Brain pericyte (primary cell): ENCODE measurements at regions not wholly inside any gene's neighbourhood (a gene's known extent, or its start where the extent isn't known, plus 50 kb on each side); places are given as distances from the start of the nearest gene placed in this dataset.
"Not testable (repeated sequence)": the region's sequence is repeated elsewhere in the genome, so short reads cannot be mapped to it uniquely, and the experiment has no call there.

Experiments
- DNase-seq: peaks from one replicate; pipeline ENCODE4 v3.0.0-alpha.2; 2012; ENCODE audit warnings: low read depth, low spot score

GRCh38 chr9:40907657-40908624 is 220.5 kb downstream of the FOXD4L6 start:
- no peak for DNase-seq

DNA sequence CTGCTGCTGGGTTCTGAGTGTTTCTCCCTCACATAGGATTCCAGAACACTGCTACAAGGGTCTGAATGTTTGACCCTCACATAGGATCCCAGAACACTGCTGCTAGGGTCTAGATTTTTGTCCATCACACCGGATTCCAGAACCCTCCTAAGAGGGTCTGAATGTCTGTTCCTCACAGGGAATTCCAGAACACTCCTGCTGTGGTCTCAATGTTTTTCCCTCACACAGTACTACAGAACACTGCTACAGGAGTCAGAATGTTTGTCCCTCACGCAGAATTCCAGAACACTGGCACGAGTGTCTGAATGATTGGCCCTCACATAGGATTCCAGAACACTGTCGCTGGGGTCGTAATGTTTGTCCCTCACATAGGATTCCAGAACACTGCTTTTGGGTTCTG is 221.6 kb downstream of the FOXD4L6 start:
- DNase-seq: not testable (repeated sequence)

DNA sequence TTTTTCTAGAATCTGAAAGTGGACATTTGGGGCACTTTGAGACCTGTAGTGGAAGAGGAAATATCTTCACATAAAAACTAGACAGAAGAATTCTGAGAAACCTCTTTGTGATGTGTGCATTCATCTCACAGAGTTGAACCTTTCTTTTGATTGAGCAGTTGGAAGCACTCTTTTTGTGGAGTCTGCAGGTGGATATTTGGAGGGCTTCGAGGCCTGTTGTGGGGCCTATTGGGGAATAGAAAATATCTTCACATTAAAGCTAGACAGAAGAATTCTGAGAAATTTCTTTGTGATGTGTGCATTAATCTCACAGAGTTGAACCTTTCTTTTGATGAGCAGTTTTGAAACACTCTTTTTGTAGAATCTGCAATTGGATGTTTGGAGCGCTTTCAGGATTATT is 236.2 kb downstream of the FOXD4L6 start:
- not testable (repeated sequence) for DNase-seq

GRCh38 chr9:40885858-40886257 is 242.6 kb downstream of the FOXD4L6 start:
- not testable (repeated sequence) for DNase-seq

GRCh38 chr9:40884902-40885490 is 243.5 kb downstream of the FOXD4L6 start:
- not testable (repeated sequence) for DNase-seq

GRCh38 chr9:40884072-40884901 is 244.2 kb downstream of the FOXD4L6 start:
- no peak for DNase-seq

DNA sequence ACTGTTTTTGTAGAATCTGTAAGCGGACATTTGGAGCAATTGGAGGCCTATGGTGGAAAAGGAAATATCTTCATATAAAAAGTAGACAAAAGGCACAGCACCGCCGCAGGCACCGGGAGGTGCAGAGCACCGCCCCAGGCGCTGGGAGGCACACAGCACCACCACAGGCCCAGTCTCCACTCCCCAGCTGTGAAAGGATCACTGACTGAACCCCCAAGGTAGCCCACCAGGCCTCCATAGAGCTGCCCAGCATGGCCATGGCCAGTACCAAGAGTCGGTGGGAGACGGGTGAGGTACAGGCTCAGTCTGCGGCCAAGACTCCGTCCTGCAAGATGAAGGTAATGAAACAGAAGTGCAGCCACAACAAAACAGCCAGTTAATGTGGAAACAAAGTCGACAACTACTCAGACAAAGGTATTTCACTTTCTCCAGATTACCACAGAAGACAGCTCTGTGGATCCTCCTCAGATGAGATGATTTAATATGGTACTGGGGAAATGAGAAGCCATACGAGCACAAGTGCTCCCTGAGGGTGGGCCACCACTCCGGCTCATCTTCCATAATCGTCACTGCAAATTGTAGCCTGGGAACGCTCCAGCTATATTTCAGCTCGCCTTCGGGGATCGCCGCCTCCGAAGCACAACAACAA is 244.9 kb downstream of the FOXD4L6 start:
- DNase-seq: not testable (repeated sequence)

- not testable (repeated sequence) for DNase-seq
These were observed 254.7 kb downstream of the FOXD4L6 start for GRCh38 chr9:40873753-40874295.

DNA sequence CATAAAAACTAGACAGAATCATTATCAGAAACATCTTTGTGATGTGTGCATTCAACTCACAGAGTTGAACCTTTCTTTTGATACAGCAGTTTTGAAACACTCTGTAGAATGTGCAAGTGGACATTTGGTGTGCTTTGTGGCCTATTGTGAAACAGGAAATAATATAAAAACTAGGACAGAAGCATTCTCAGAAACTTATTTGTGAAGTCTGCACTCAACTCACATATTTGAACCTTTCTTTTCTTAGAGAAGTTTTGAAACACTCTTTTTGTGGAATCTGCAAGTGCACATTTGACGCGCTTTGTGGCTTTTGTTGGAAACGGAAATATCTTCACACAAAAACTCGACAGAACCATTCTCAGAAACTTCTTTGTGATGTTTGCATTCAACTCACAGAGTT is 260.0 kb downstream of the FOXD4L6 start:
- DNase-seq: not testable (repeated sequence)
